ENCODE measurements at regions not wholly inside any gene's neighbourhood (a gene's known extent, or its start where the extent isn't known, plus 50 kb on each side); places are given as distances from the start of the nearest gene placed in this dataset.

GRCh38 chr4:103375278-103375677, 177.1 kb upstream of the CENPE start:
- TF ChIP-seq CTCF (IDR thresholded peaks at IDR 0.05; ENCODE audit: low read length) (no peak), EZH2 (IDR thresholded peaks at IDR 0.05; ENCODE audit: borderline replicate concordance, low read length) (no peak)

All from OCI-LY1 (cell line).